ENCODE measurements at regions not wholly inside any gene's neighbourhood (a gene's known extent, or its start where the extent isn't known, plus 50 kb on each side); places are given as distances from the start of the nearest gene placed in this dataset.

GRCh38 chr20:7352165-7352564 is 584.7 kb downstream of the BMP2 start:
- TF ChIP-seq EZH2 (IDR thresholded peaks at IDR 0.05; ENCODE audit: insufficient read depth, poor library complexity, severe bottlenecking) (no peak), EZH2phosphoT487 (IDR thresholded peaks at IDR 0.05; ENCODE audit: insufficient read depth, low read depth) (no peak)

Measured in GM23248 (cell line).